OCI-LY7 (cell line): ENCODE measurements at regions not wholly inside any gene's neighbourhood (a gene's known extent, or its start where the extent isn't known, plus 50 kb on each side); places are given as distances from the start of the nearest gene placed in this dataset.

Experiments
- BruUV-seq: library from RNA; stranded (reverse); fragments of 400-500 nt; replicated peaks from 2 replicates; lab custom pipeline; 2021; lab: Mats Ljungman, UMichigan
- CTCF ChIA-PET: fragments of 300-600 bp; sonication (Branson Sonifier 250); formaldehyde crosslinking; loops from one replicate; lab custom pipeline; 2022; ENCODE audit warnings: antibody characterized with exemption; ENCODE audit not compliant: unreplicated experiment; lab: Charles Lee
- POLR2A ChIA-PET: fragments of 300-600 bp; sonication (Branson Sonifier 250); formaldehyde crosslinking; loops from one replicate; lab custom pipeline; 2022; ENCODE audit warnings: antibody characterized with exemption; lab: Charles Lee
- DNase-seq: peaks from one replicate; pipeline ENCODE4 v3.0.0-alpha.2; 2015; ENCODE audit warnings: low spot score
- H2AFZ ChIP-seq: fragments of 200-600 bp; sonication (generic), shearing (Covaris generic); 2 replicates; pipeline ENCODE4 v1.6.1; 2014; ENCODE audit warnings: mild to moderate bottlenecking, antibody characterized with exemption, low read length, moderate library complexity
- H3K27ac ChIP-seq: fragments of 200-600 bp; sonication (generic); 2 replicates; pipeline ENCODE4 v1.5.1; 2014; ENCODE audit warnings: mixed run types, low read depth, mild to moderate bottlenecking, moderate library complexity, low read length, inconsistent platforms; ENCODE audit not compliant: poor library complexity, severe bottlenecking
- H3K36me3 ChIP-seq: fragments of 200-600 bp; sonication (generic); 2 replicates; pipeline ENCODE4 v1.6.1; 2014; ENCODE audit warnings: mild to moderate bottlenecking, antibody characterized with exemption, low read length, moderate library complexity, mixed read lengths; ENCODE audit not compliant: insufficient read depth
- H3K4me1 ChIP-seq: fragments of 200-600 bp; sonication (generic); 2 replicates; pipeline ENCODE4 v1.5.1; 2014; ENCODE audit warnings: mild to moderate bottlenecking, low read length; ENCODE audit not compliant: insufficient read depth, poor library complexity, severe bottlenecking
- H3K4me2 ChIP-seq: fragments of 200-600 bp; sonication (generic); 2 replicates; pipeline ENCODE4 v1.6.1; 2014; ENCODE audit warnings: mild to moderate bottlenecking, low read length
- H3K4me3 ChIP-seq: fragments of 200-600 bp; sonication (generic); 2 replicates; pipeline ENCODE4 v1.5.1; 2014; ENCODE audit warnings: mild to moderate bottlenecking, low read depth, low read length; ENCODE audit not compliant: poor library complexity, severe bottlenecking
- H3K79me2 ChIP-seq: fragments of 200-600 bp; sonication (generic); 2 replicates; pipeline ENCODE4 v1.6.1; 2016; ENCODE audit warnings: low read depth, mild to moderate bottlenecking, low read length, moderate library complexity, mixed read lengths; ENCODE audit not compliant: insufficient read depth
- H3K9me2 ChIP-seq: fragments of 200-600 bp; sonication (generic); 2 replicates; pipeline ENCODE4 v1.6.1; 2016; ENCODE audit warnings: mild to moderate bottlenecking, low read length, mixed read lengths; ENCODE audit not compliant: insufficient read depth
- H3K9me3 ChIP-seq: fragments of 200-600 bp; sonication (generic); 2 replicates; pipeline ENCODE4 v1.6.1; 2014; ENCODE audit warnings: mild to moderate bottlenecking, mixed run types, low read length, mixed read lengths
- H4K20me1 ChIP-seq: fragments of 200-600 bp; sonication (generic); 2 replicates; pipeline ENCODE4 v1.6.1; 2014; ENCODE audit warnings: mild to moderate bottlenecking, antibody characterized with exemption, low read length, moderate library complexity, mixed read lengths; ENCODE audit not compliant: insufficient read depth
- CTCF ChIP-seq: fragments of 200-600 bp; sonication (generic); conservative IDR thresholded peaks from 2 replicates; pipeline ENCODE4 v1.5.1; 2014; ENCODE audit warnings: mild to moderate bottlenecking, antibody characterized with exemption, low read length, moderate library complexity, mixed read lengths
- EZH2phosphoT487 ChIP-seq: fragments of 200-600 bp; sonication (generic); IDR thresholded peaks from 2 replicates; pipeline ENCODE4 v1.6.1; 2018; ENCODE audit warnings: low read depth, borderline replicate concordance, mild to moderate bottlenecking, mixed run types, antibody characterized with exemption, low read length, moderate library complexity, mixed read lengths
- intact Hi-C: fragments of 100-400 bp; cut with micrococcal nuclease; formaldehyde crosslinking; loops from one replicate; pipeline ENCODE4 v1.10.0; 2022; ENCODE audit not compliant: unreplicated experiment

DNA sequence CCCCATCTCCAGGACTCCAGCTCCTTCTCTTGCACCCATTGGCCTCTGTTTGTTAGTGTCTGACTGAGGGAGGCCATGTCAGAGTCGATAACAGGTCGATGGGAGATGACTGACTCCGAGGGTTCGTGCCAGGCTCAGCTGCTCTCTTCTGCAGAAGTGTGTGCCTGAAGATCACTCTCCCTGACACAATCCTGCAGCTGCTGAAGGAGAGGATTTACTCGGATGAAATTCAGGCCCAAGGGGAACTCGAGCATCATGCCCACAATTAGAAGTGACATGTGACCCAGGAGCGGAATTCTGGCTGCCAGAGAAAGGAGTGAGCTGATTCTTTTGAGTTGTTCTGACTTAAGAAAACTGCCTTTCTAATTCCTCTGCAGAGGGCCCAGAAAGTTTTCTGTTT lies 318.2 kb downstream of the MAFB start:
- H3K79me2 ChIP-seq, result no peaks in the 10 kb centered on the region
- no peak for TF ChIP-seq EZH2phosphoT487
- TF ChIP-seq CTCF, result no peak
- H3K27ac ChIP-seq, result no peak overlapping the region
- DNase-seq, result no peak
- ChIA-PET CTCF (no interaction called here), POLR2A (no interaction called here)
- no peaks in the 10 kb centered on the region for H3K36me3 ChIP-seq
- no peak overlapping the region for H3K4me2 ChIP-seq
- no peak overlapping the region for H3K4me3 ChIP-seq
- no peaks in the 10 kb centered on the region for H4K20me1 ChIP-seq
- H2AFZ ChIP-seq, result no peak overlapping the region
- no TSS peak for BruUV-seq
- intact Hi-C loops, result no loop called here
- no peaks in the 10 kb centered on the region for H3K9me2 ChIP-seq
- H3K4me1 ChIP-seq, result no peaks in the 10 kb centered on the region
- no peaks in the 10 kb centered on the region for H3K9me3 ChIP-seq

GRCh38 chr20:40368876-40369275 lies 320.2 kb downstream of the MAFB start:
- Histone ChIP-seq H3K79me2 (no peaks in the 10 kb centered on the region), H3K9me2 (no peaks in the 10 kb centered on the region), H3K27ac (no peak overlapping the region), H3K4me2 (no peak overlapping the region), H3K4me3 (no peak overlapping the region), H4K20me1 (no peaks in the 10 kb centered on the region), H2AFZ (no peak overlapping the region), H3K36me3 (no peaks in the 10 kb centered on the region), H3K9me3 (no peaks in the 10 kb centered on the region), H3K4me1 (no peaks in the 10 kb centered on the region)
- intact Hi-C loops, result no loop called here
- ChIA-PET CTCF (no interaction called here), POLR2A (no interaction called here)
- no peak for DNase-seq
- BruUV-seq, result no TSS peak
- TF ChIP-seq EZH2phosphoT487 (no peak), CTCF (no peak)

DNA sequence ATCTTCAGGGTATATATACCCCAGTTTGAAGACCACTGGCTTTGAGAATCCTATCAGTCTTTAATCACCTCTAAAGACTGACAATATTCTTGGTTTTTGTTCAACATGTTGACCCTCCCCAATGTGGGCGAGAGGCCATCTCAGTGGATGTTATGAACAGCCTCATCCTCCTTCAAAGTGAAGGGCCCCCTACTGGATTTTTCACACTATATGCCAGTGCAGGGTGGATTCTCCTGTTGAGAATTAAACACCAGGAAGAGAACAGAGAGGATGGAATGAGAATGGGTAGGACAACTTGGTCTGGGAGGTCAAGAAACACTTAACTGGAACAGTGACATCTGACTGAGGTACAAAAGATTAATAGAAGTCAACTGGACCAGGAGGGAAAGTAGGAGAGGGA lies 327.1 kb downstream of the MAFB start:
- Histone ChIP-seq H3K36me3 (no peaks in the 10 kb centered on the region), H3K4me2 (no peak overlapping the region), H3K27ac (no peak overlapping the region), H3K9me3 (no peaks in the 10 kb centered on the region), H3K4me3 (no peak overlapping the region), H4K20me1 (no peaks in the 10 kb centered on the region), H3K79me2 (no peaks in the 10 kb centered on the region), H3K9me2 (no peaks in the 10 kb centered on the region), H2AFZ (no peak overlapping the region), H3K4me1 (no peaks in the 10 kb centered on the region)
- intact Hi-C loops, result no loop called here
- 0 out of 2 replicates have a peak, but pooled peaks have one; percentile 19 for TF ChIP-seq CTCF
- no peak for TF ChIP-seq EZH2phosphoT487
- CTCF ChIA-PET, result no interaction called here
- DNase-seq, result no peak
- POLR2A ChIA-PET, result no interaction called here
- no TSS peak for BruUV-seq
